HEK293T (cell line): ENCODE measurements at regions not wholly inside any gene's neighbourhood (a gene's known extent, or its start where the extent isn't known, plus 50 kb on each side); places are given as distances from the start of the nearest gene placed in this dataset.
"Not testable (repeated sequence)": the region's sequence is repeated elsewhere in the genome, so short reads cannot be mapped to it uniquely, and the experiment has no call there.

Experiments
- FOXK2 ChIP-seq: fragments of 450-650 bp; IDR thresholded peaks from 2 replicates; pipeline ENCODE4 v1.6.1; 2016; ENCODE audit warnings: mild to moderate bottlenecking
- FOXM1 ChIP-seq: fragments of 450-650 bp; IDR thresholded peaks from 2 replicates; pipeline ENCODE4 v1.6.1; 2017; ENCODE audit warnings: mild to moderate bottlenecking, borderline replicate concordance
- HDGF ChIP-seq: fragments of 450-650 bp; IDR thresholded peaks from 2 replicates; pipeline ENCODE4 v1.6.1; 2017; ENCODE audit warnings: antibody characterized with exemption, borderline replicate concordance
- LEF1 ChIP-seq: fragments of 450-650 bp; IDR thresholded peaks from 2 replicates; pipeline ENCODE4 v1.6.1; 2017; ENCODE audit warnings: mild to moderate bottlenecking, borderline replicate concordance
- PKNOX1 ChIP-seq: fragments of 450-650 bp; IDR thresholded peaks from 2 replicates; pipeline ENCODE4 v1.6.1; 2016
- SP1 ChIP-seq: fragments of 450-650 bp; IDR thresholded peaks from 2 replicates; pipeline ENCODE4 v1.6.1; 2017
- SUZ12 ChIP-seq: fragments of 450-650 bp; IDR thresholded peaks from 2 replicates; pipeline ENCODE4 v1.6.1; 2016; ENCODE audit warnings: mild to moderate bottlenecking

GRCh38 chr4:137942015-137942515 is 300.1 kb downstream of the SLC7A11 start:
- TF ChIP-seq LEF1, SUZ12, FOXM1, FOXK2, PKNOX1, SP1, HDGF: not testable (repeated sequence)
